ENCODE measurements at regions not wholly inside any gene's neighbourhood (a gene's known extent, or its start where the extent isn't known, plus 50 kb on each side); places are given as distances from the start of the nearest gene placed in this dataset.

- no peaks in the 10 kb centered on the region for H3K4me1 ChIP-seq
- intact Hi-C loops (cut with DNase I; ENCODE audit: low total_unique reads): no loop called here
- no peaks in the 10 kb centered on the region for H3K27me3 ChIP-seq
- H3K27ac ChIP-seq: no peak overlapping the region
- no peak for DNase-seq (ENCODE audit: low spot score in 2 of 2)
- H3K4me3 ChIP-seq: no peak overlapping the region
- no peaks in the 10 kb centered on the region for H3K36me3 ChIP-seq
- no peaks in the 10 kb centered on the region for H3K9me3 ChIP-seq
- TF ChIP-seq CTCF (IDR thresholded peaks at IDR 0.05) (no peak), POLR2AphosphoS5 (IDR thresholded peaks at IDR 0.05) (no peak), POLR2A (IDR thresholded peaks at IDR 0.05) (no peak)
These were observed 1166.8 kb downstream of the ADGRL3 start for GRCh38 chr4:62366939-62367338.

- Histone ChIP-seq H3K4me1 (no peaks in the 10 kb centered on the region), H3K9me3 (no peaks in the 10 kb centered on the region), H3K4me3 (no peak overlapping the region), H3K27ac (no peak overlapping the region), H3K36me3 (no peaks in the 10 kb centered on the region), H3K27me3 (no peaks in the 10 kb centered on the region)
- DNase-seq (ENCODE audit: low spot score in 2 of 2): no peak
- intact Hi-C loops (cut with DNase I; ENCODE audit: low total_unique reads): no loop called here
- no peak for TF ChIP-seq CTCF (IDR thresholded peaks at IDR 0.05)
- no peak for TF ChIP-seq POLR2A (IDR thresholded peaks at IDR 0.05)
- no peak for TF ChIP-seq POLR2AphosphoS5 (IDR thresholded peaks at IDR 0.05)
These were observed 1160.0 kb downstream of the ADGRL3 start for GRCh38 chr4:62360156-62360545.

- no peak for DNase-seq (ENCODE audit: low spot score in 2 of 2)
- no peaks in the 10 kb centered on the region for H3K27me3 ChIP-seq
- intact Hi-C loops (cut with DNase I; ENCODE audit: low total_unique reads): no loop called here
- H3K4me3 ChIP-seq: no peak overlapping the region
- no peak overlapping the region for H3K27ac ChIP-seq
- H3K4me1 ChIP-seq: no peaks in the 10 kb centered on the region
- TF ChIP-seq CTCF (IDR thresholded peaks at IDR 0.05): no peak
- TF ChIP-seq POLR2A (IDR thresholded peaks at IDR 0.05): no peak
- TF ChIP-seq POLR2AphosphoS5 (IDR thresholded peaks at IDR 0.05): no peak
- H3K9me3 ChIP-seq: no peaks in the 10 kb centered on the region
- no peaks in the 10 kb centered on the region for H3K36me3 ChIP-seq
These were observed 1159.5 kb downstream of the ADGRL3 start for GRCh38 chr4:62359441-62360155.

- TF ChIP-seq CTCF (IDR thresholded peaks at IDR 0.05) (no peak), POLR2AphosphoS5 (IDR thresholded peaks at IDR 0.05) (no peak), POLR2A (IDR thresholded peaks at IDR 0.05) (no peak)
- no peak overlapping the region for H3K4me3 ChIP-seq
- intact Hi-C loops (cut with DNase I; ENCODE audit: low total_unique reads): no loop called here
- H3K27me3 ChIP-seq: no peaks in the 10 kb centered on the region
- H3K36me3 ChIP-seq: no peaks in the 10 kb centered on the region
- H3K27ac ChIP-seq: no peak overlapping the region
- no peak for DNase-seq (ENCODE audit: low spot score in 2 of 2)
- no peaks in the 10 kb centered on the region for H3K4me1 ChIP-seq
- H3K9me3 ChIP-seq: peaks cover 0 to 42% of the 10 kb centered on the region in 2 donors
These were observed 1144.8 kb downstream of the ADGRL3 start for GRCh38 chr4:62344915-62345314.

GRCh38 chr4:62344474-62344873 lies 1144.3 kb downstream of the ADGRL3 start:
- no peak for DNase-seq (ENCODE audit: low spot score in 2 of 2)
- Histone ChIP-seq H3K9me3 (peaks cover 0 to 42% of the 10 kb centered on the region in 2 donors), H3K36me3 (no peaks in the 10 kb centered on the region), H3K27ac (no peak overlapping the region), H3K4me1 (no peaks in the 10 kb centered on the region), H3K27me3 (no peaks in the 10 kb centered on the region), H3K4me3 (no peak overlapping the region)
- TF ChIP-seq POLR2A (IDR thresholded peaks at IDR 0.05): no peak
- TF ChIP-seq CTCF (IDR thresholded peaks at IDR 0.05): no peak
- no peak for TF ChIP-seq POLR2AphosphoS5 (IDR thresholded peaks at IDR 0.05)
- intact Hi-C loops (cut with DNase I; ENCODE audit: low total_unique reads): no loop called here
